T-helper 22 cell (primary cell): ENCODE measurements at regions not wholly inside any gene's neighbourhood (a gene's known extent, or its start where the extent isn't known, plus 50 kb on each side); places are given as distances from the start of the nearest gene placed in this dataset.
"Not testable (repeated sequence)": the region's sequence is repeated elsewhere in the genome, so short reads cannot be mapped to it uniquely, and the experiment has no call there.

Experiments
- DNase-seq: peaks from one replicate; pipeline ENCODE4 v3.0.0-alpha.2; 2020; ENCODE audit warnings: low read depth

- DNase-seq, result no peak
These were observed 774.1 kb upstream of the AUTS2 start for GRCh38 chr7:68823996-68824780.

GRCh38 chr7:68828575-68828974 is 769.7 kb upstream of the AUTS2 start:
- DNase-seq, result no peak

DNA sequence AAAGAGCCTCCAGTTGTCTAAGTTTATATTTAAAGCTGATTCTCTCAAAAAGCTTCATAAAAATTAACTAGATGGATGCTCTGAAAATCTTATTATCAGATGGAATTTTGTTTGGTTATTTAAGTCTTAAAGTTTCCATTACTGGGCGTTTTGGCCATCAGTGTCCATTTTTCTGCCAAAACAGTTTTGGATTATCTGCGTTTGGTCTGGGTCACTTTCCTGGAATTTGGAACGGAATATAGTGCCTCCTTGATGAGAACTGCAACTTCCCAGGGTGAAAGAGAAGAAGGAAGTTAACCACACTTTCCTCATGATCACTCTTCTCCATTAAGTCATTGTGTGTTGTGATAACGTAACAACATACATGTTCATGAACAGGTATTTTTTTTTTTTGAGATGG is 764.9 kb upstream of the AUTS2 start:
- no peak for DNase-seq

DNA sequence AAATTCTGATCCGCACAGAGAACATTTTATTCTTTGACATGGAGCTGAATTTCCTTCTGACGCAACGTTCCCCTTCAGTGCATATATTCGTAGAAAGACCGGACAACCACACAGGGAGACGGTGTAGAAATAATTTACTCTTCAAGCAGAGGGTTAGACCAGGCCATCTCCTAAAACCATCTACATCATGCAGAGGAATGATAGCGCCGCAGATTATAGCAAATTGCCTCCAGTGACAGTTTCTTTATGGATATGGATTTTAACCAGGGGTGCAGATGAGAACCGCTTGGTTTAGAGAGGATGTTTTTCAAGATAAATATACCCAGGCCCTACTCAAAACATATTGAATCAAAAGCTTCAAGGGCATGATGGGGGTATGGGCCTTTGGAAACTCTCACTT is 759.3 kb upstream of the AUTS2 start:
- no peak for DNase-seq

- DNase-seq, result no peak
These were observed 757.3 kb upstream of the AUTS2 start for GRCh38 chr7:68840991-68841390.

DNA sequence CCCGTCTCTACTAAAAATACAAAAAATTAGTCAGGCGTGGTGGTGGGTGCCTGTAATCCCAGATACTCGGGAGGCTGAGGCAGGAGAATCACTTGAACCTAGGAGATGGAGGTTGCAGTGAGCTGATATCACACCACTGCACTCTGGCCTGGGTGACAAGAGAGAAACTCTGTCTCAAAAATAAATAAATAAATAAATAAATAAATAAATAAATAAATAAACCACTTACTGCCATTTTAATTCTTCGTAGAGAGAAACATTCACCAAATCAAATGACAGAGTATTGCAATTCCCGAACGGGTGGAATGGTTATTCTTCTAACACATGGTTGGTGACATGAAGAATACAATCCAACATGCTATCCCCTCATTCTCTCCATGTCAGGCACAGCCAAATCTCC is 754.3 kb upstream of the AUTS2 start:
- not testable (repeated sequence) for DNase-seq

DNA sequence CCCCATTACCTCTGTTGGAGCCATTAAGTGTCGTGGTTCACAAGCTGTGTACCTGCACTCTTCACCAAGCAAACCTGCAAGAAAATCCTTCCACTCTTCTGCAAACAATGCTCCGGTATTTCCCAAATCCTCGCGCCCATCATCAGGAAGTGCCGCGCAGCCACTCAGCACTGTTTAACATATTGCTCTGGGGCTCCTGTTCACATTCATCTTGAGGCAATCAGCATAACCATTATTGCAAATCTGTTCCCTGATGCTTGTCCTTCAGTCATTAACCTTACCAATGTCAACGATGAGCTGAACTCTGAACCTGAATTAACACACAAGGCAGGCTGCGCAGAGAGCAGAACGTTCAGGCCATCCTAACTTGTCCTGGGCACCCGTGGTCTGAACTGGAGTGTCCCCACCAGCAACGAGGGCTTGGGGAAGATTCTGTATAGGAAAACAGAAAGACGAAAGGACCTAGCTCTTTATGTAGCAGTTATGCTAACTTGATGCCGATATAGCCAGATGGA is 751.4 kb upstream of the AUTS2 start:
- DNase-seq, result no peak

GRCh38 chr7:68853254-68853653 is 745.0 kb upstream of the AUTS2 start:
- no peak for DNase-seq

GRCh38 chr7:68857571-68857970 is 740.7 kb upstream of the AUTS2 start:
- no peak for DNase-seq

DNA sequence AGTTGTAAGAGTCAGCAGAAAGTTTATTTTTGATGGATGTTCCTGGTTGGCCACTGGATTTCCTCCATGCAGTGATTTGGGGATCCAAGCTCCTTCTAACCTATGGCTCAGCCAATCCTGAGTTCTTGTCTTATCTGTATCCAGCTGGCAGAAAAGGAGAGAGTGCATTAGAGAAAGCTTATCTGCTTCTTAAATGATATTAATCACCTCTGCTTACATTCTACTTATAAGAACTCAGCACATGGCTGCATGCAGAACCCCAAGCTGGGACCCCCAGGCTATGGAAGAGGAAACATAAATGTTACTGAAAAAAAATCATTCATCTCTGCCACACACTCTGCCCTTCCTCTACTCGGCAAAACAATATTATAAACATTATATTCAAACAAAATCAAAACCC is 739.8 kb upstream of the AUTS2 start:
- DNase-seq, result no peak

GRCh38 chr7:68861171-68861570 is 737.1 kb upstream of the AUTS2 start:
- no peak for DNase-seq

GRCh38 chr7:68862261-68862660 is 736.0 kb upstream of the AUTS2 start:
- no peak for DNase-seq

DNA sequence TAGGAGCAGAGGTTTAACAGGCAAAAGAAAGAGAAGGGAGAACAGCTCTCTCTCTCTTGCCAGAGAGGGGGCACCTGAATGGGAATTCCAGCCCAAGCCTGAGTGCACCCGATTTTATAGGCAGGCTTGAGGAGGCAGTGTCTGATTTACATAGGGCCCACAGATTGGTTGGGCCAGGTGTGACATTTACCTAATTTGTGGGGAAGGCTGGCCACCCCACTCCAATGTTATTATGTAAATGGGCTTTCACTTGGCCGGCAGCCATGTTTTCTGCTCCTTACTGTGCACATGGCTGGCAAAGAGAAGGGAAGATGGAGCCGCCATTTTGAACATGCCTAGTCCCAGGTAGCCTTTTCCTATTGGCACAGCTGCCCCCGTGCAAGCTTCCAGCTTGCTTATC is 735.5 kb upstream of the AUTS2 start:
- no peak for DNase-seq

GRCh38 chr7:68865351-68866199 is 732.7 kb upstream of the AUTS2 start:
- no peak for DNase-seq

GRCh38 chr7:68866200-68866570 is 732.1 kb upstream of the AUTS2 start:
- DNase-seq, result no peak

- not testable (repeated sequence) for DNase-seq
These were observed 731.6 kb upstream of the AUTS2 start for GRCh38 chr7:68866721-68867120.

DNA sequence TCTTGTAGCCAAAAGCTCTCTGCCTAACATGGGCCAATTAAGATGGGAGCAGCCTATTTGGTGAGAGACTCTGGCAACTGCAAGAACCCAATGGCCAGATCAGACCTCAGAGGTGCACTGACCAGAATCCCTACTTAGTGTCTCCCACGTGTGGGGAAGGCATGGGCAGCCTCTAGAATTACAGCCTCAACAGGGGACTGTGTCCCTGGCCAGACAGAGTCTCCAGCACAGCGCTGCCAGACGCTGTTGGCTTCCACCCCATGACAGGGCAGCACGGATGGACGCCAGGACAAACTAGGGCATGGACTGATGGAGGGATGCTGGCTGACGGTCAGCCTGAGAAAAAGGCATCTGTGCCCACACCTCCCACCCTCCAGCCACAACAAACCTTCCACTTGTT is 729.3 kb upstream of the AUTS2 start:
- DNase-seq, result no peak

DNA sequence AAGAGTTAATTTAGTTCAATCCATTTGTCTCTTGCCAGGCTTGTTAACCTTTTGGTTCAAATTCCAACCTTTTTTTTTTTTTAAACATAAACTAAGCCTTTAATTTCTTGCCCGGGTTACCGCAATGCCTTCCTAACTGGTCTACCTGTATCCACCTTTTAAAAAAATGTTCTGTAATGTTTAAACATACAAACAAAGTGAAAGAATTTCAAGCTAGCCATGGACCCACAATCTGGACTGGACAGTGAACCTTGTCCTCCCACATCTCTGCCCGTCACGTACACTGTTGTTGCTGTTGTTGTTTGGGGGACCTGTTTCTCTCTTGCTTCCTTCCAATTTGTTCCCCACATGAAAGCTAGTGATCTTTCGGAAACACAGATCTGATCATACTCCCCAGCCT is 724.7 kb upstream of the AUTS2 start:
- no peak for DNase-seq

DNA sequence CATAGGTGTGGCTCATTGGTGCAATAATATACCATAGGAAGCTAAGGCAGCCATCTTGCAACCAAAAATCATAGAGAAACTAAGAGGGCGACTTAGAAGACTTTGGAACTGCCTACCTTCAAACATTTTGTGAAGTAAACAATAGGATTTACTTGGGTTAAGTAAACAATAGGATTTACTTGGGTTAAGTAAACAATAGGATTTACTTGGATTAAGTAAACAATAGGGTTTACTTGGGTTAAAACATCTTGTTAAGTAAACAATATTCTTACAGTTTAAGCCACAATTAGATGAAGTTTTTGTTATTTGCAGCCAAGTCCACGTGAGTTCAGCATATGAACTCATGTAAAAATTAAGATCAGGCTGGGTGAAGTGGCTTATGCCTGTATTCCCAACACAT is 722.4 kb upstream of the AUTS2 start:
- DNase-seq, result no peak

GRCh38 chr7:68887116-68887515 is 711.2 kb upstream of the AUTS2 start:
- DNase-seq, result not testable (repeated sequence)

DNA sequence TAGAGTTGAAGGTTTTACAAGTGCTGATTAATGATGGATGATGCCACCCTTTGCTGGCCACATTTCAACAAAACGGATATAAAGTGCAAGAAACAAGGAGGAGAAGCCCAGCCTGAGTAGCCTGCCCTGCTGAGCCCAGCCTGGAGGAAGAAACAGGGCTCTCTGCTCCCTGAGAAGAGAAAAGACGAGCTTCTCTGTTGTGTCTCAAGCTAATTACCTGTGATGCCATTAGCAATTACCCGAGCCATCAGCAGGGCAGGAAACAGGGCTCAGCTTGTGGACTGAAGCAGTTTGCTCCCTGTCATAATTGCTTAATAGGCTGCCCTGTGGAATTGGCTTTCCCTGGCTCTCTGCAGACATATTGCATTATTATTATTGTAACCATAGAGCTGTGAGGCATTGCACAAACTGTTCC is 709.3 kb upstream of the AUTS2 start:
- no peak for DNase-seq

DNA sequence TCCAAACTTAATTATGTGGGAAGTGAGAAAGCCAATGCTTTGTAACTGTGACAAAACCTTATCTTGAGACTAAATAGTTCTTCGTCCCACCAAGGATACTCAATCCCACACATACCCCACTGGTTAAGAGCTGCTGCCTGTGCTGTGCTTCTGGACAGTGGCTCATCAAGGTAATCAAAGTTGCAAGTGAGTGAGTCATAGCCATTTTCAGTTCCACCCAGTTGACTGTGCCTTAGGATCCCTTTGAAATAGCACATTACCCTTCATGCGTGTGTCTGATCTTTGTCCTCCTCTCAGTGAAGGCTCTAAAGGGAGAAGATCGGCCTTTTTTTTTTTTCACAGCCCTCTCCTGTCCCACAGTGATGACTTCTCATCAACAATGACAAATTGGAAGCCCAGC is 706.0 kb upstream of the AUTS2 start:
- DNase-seq, result no peak

DNA sequence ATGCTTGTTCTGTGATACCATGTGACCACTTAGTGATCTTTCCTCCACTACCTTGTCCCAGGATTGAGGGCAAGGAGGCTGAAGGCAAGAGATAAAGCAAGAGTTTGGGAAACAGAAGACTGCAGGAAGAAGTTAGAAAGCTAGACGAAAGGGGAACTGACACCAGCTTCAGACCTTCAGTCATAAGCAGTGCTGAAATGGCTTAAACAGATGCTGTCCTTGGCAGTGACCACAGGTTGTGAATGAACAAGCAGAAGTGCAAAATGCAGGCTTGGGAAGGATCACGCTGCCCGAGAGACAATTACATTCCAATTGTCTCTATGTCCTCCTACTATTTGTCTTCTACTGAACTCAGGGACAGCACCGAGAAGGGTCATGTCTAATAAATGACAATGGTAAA is 704.9 kb upstream of the AUTS2 start:
- DNase-seq, result no peak
